Anterior cingulate cortex (tissue), 58 donors: ENCODE measurements at regions not wholly inside any gene's neighbourhood (a gene's known extent, or its start where the extent isn't known, plus 50 kb on each side); places are given as distances from the start of the nearest gene placed in this dataset.

ENCODE experiments used
- DNase-seq, 58 donors: peaks; one replicate each; lab custom pipeline; 2025; lab: John Stamatoyannopoulos, UW

DNA sequence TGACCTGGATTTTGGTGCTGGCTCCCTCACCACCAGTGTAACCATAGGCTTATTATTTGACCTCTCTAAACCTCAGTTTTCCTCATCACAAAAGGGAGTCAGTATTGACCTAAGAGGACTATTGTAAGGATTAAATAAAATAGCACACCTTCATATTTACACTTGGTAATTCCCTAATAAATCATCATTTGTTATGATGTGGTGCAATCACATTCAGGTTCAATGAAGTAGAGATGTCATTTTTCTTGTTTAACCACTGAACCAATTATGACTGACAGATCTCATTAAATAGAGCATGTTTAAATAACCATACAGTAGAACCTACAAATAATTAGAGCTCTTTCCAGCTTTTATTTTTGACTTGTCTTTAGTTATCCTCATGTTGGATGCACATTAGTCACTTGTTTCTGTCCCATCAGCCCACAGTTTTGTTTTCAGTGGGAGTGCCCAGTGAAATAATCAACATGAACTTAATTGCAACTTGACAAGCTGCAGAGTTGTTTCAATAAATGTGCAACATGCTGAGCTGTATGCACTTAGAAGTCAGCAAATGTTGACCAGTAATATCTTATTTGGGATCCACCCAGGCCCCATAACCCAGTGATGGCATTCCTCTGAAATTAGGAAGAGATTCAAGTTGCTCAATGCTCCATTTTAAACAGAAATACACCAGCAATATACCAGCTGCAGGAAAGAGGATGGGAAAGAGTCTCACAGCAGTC lies 451.7 kb upstream of the MARCKS start:
- DNase-seq: no peak

GRCh38 chr6:113406048-113406695 lies 451.0 kb upstream of the MARCKS start:
- no peak for DNase-seq

- DNase-seq: no peak
These were observed 446.1 kb upstream of the MARCKS start for GRCh38 chr6:113411011-113411410.

GRCh38 chr6:113412589-113413357 lies 444.4 kb upstream of the MARCKS start:
- no peak for DNase-seq

- peak in 6 of 58 donors; percentile 1 to 6 (median 2) for DNase-seq
These were observed 442.6 kb upstream of the MARCKS start for GRCh38 chr6:113414511-113414910.

GRCh38 chr6:113416170-113416569 lies 441.0 kb upstream of the MARCKS start:
- DNase-seq: no peak

DNA sequence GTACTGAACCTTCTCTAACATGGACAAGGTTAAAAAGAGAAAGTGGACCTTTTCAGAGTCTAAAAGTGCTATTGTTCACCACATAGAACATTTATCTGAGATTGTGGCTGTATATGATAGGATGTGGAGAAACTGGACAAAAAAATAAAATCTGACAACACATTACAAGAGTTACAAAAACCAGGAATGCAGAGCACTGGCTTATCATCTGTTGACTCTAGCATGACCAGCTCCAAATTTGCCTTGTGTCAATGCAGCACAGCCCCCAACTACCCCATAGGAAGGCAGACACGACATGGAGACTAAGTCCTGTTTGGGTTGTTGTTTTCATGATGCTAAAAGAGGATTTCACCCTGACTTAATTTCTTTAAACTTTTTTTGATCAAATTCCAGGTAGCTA lies 436.9 kb upstream of the MARCKS start:
- no peak for DNase-seq

- no peak for DNase-seq
These were observed 435.1 kb upstream of the MARCKS start for GRCh38 chr6:113421997-113422396.

DNA sequence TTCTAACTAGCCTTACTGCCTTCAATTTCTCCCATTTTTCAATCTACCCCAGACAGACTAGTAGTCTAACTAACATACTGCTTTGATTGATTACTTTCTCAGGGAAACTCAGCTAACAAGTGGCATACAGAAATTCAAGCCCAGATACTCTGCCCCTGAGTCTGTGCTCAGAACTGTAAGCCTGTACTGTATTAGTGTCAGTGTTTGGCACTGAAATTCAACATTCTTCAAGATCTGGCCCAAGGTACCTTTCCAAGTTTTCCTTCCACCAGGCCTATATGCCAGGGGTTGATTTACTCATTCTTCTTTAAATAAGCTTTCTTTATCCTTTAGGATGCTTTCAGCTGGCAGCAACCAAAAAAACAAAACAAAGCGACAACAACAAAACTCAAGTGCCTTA lies 433.2 kb upstream of the MARCKS start:
- DNase-seq: no peak

- no peak for DNase-seq
These were observed 431.0 kb upstream of the MARCKS start for GRCh38 chr6:113425977-113426660.

DNA sequence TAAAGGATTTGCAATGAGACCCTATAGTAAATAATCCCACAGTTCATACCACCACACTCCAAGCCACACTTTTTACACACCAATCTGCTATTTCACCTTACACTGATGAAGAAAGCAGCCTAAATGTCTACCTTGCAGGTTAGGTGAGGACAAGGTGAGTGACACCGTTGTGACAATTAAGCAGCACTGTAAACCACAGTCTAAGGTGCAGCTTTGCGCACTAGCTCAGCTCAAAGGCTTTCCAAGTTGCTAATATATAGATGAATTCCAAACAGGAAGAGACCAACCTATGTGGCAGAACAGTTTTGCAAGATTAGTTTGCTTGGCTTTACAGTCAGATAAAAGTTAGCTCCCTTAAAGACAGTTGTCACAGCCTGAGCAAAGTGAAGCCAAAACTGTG lies 429.5 kb upstream of the MARCKS start:
- no peak for DNase-seq

- DNase-seq: no peak
These were observed 428.4 kb upstream of the MARCKS start for GRCh38 chr6:113428702-113429101.

- DNase-seq: no peak
These were observed 424.4 kb upstream of the MARCKS start for GRCh38 chr6:113432521-113433334.

DNA sequence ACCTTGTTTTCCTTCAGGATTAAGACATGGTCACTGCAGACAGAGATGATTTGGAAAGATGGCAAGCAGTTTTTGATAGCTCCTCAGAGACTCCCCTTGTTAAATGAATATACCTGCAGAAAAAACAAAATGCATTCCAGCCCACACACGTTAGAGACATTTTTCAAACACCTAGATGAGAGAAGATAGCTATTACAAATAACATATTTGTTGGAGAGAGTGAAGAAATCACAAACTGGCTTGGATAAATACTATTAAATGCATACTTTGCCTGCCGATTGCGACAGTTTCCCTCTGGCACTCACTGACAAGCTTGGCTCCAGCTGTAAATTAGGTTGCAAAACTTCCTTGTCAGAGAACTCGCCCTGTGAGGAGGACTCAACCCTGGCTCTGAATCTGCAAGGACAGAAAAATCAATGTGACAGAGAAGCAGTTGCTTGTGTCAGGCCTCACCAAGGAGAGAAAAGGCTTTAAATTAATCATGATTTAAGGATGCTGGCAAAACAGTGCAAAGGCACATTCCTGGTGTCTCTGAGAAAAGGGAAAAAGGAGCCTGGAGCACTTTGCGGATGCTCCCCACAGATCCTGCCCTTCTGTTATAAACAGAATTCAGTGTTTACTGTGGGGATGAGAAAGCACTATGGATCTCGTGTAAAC lies 423.7 kb upstream of the MARCKS start:
- DNase-seq: no peak

DNA sequence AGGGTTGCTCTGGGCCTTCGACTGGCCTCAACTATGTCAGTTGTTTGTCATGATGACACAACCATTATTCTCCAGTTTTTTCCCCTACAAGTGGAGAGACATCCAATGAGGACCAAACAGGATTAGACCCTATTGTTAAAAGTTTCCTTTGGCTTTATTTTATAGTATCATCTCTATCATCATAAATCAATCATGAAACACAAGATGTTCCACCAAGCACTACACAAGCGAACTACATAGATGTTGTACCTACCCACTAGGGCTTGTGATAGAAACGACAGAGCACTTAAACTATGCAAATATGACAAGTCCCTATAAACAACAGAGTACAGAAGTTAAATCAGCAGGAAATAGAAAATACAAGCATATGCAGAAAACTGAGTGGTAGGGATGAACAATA lies 422.5 kb upstream of the MARCKS start:
- no peak for DNase-seq

DNA sequence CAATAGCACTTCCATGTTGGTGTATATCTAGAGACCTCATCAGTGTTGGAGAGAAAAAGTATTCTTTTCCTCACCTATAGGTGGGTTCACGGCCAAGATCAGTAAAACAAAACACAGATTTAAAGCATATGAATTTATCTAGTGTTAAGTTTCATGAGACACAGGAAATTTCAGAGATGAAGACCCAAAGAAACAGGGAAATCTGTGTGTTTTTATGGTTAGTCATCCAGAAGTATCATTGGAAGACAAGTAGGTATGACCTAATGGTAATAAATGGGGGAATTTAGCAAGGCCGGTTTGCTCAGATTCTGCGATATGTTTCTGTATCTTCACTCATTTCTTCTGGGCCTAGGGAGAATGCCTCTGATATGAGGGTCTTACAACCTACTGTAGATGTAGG lies 419.6 kb upstream of the MARCKS start:
- no peak for DNase-seq

DNA sequence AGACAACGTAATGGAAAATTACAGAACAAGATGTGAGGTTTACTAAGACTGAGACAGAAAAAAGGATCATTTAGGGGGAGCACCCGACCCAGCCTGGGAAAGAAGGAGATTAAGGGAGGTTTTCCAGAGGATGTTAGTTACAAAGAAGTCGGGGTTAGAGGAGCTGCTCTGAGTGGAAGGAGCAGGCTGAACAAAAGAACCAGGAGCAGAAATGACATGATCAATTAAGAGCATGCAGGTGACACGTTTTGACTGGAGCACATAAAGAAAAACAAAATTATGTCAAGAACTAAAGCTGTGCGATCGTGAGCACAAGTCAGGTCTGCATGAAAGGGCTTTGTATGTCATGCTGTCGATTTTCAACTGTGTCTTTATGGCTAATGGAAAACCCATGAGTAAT lies 417.3 kb upstream of the MARCKS start:
- no peak for DNase-seq

- no peak for DNase-seq
These were observed 415.1 kb upstream of the MARCKS start for GRCh38 chr6:113442040-113442439.

DNA sequence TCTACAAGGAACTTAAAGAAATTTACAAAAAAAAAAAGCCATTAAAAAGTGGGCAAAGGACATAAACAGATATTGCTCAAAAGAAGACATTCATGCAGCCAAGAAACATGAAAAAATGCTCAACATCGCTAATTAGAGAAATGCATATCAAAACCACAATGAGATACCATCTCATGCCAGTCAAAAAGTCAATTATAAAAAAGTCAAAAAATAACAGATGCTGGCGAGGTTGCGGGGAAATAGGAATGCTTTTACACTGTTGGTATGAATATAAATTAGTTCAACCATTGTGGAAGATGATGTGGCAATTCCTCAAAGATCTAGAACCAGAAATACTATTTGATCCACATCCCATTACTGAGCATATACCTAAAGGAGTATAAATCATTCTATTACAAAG lies 411.9 kb upstream of the MARCKS start:
- no peak for DNase-seq
